ENCODE measurements at regions not wholly inside any gene's neighbourhood (a gene's known extent, or its start where the extent isn't known, plus 50 kb on each side); places are given as distances from the start of the nearest gene placed in this dataset.

DNA sequence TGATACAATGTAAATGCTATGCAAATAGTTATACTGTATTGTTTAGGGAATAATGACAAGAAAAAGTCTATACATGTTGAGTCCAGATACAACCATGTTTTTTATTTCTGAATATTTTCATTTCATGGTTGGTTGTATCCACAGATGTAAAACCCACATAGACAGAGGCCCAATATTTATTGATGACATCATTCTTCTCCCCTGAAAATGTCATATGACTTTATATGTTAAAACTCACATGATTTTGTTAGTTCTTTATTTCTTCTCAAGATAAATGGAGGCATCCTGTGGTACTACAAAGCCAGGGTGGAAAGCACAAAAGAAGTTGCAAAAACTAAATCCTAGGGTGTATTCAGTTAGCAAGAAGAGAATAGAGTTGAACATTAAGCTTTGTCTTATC lies 149.3 kb upstream of the GLRA2 start:
- no peak for TF ChIP-seq EZH2 (IDR thresholded peaks at IDR 0.05; ENCODE audit: borderline replicate concordance, low read depth, low read length, poor library complexity, severe bottlenecking)
- TF ChIP-seq, protein P1, sequence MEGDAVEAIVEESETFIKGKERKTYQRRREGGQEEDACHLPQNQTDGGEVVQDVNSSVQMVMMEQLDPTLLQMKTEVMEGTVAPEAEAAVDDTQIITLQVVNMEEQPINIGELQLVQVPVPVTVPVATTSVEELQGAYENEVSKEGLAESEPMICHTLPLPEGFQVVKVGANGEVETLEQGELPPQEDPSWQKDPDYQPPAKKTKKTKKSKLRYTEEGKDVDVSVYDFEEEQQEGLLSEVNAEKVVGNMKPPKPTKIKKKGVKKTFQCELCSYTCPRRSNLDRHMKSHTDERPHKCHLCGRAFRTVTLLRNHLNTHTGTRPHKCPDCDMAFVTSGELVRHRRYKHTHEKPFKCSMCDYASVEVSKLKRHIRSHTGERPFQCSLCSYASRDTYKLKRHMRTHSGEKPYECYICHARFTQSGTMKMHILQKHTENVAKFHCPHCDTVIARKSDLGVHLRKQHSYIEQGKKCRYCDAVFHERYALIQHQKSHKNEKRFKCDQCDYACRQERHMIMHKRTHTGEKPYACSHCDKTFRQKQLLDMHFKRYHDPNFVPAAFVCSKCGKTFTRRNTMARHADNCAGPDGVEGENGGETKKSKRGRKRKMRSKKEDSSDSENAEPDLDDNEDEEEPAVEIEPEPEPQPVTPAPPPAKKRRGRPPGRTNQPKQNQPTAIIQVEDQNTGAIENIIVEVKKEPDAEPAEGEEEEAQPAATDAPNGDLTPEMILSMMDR (conservative IDR thresholded peaks at IDR 0.05; ENCODE audit: low read depth, low read length), result no peak

Data from A673 (cell line).